NCI-H2029 (cell line): ENCODE measurements at regions not wholly inside any gene's neighbourhood (a gene's known extent, or its start where the extent isn't known, plus 50 kb on each side); places are given as distances from the start of the nearest gene placed in this dataset.
"Not testable (repeated sequence)": the region's sequence is repeated elsewhere in the genome, so short reads cannot be mapped to it uniquely, and the experiment has no call there.

Source experiments
- DNase-seq: peaks from one replicate; lab custom pipeline; 2025; lab: John Stamatoyannopoulos, UW

- DNase-seq, result not testable (repeated sequence)
Measured at GRCh38 chr3:6428276-6428675, 432.6 kb upstream of the GRM7 start.

- DNase-seq, result no peak
Measured at GRCh38 chr3:6435951-6436350, 425.0 kb upstream of the GRM7 start.

- no peak for DNase-seq
Measured at GRCh38 chr3:6437631-6438030, 423.3 kb upstream of the GRM7 start.

- DNase-seq, result no peak
Measured at GRCh38 chr3:6438031-6438430, 422.9 kb upstream of the GRM7 start.

- DNase-seq, result no peak
Measured at GRCh38 chr3:6439226-6439625, 421.7 kb upstream of the GRM7 start.

- DNase-seq, result no peak
Measured at GRCh38 chr3:6439824-6440223, 421.1 kb upstream of the GRM7 start.

GRCh38 chr3:6444888-6445658 lies 415.8 kb upstream of the GRM7 start:
- DNase-seq, result no peak

- DNase-seq, result no peak
Measured at GRCh38 chr3:6447166-6447801, 413.6 kb upstream of the GRM7 start.

GRCh38 chr3:6448011-6448410 lies 412.9 kb upstream of the GRM7 start:
- no peak for DNase-seq

GRCh38 chr3:6449099-6449498 lies 411.8 kb upstream of the GRM7 start:
- DNase-seq, result no peak

- no peak for DNase-seq
Measured at GRCh38 chr3:6452974-6453373, 407.9 kb upstream of the GRM7 start.

GRCh38 chr3:6455031-6455430 lies 405.9 kb upstream of the GRM7 start:
- no peak for DNase-seq

- DNase-seq, result no peak
Measured at GRCh38 chr3:6467186-6467585, 393.7 kb upstream of the GRM7 start.

- DNase-seq, result no peak
Measured at GRCh38 chr3:6468589-6468988, 392.3 kb upstream of the GRM7 start.

GRCh38 chr3:6471744-6472143 lies 389.2 kb upstream of the GRM7 start:
- no peak for DNase-seq

GRCh38 chr3:6490487-6491327 lies 370.2 kb upstream of the GRM7 start:
- not testable (repeated sequence) for DNase-seq

GRCh38 chr3:6491768-6492167 lies 369.1 kb upstream of the GRM7 start:
- DNase-seq, result no peak

- no peak for DNase-seq
Measured at GRCh38 chr3:6492306-6492705, 368.6 kb upstream of the GRM7 start.

GRCh38 chr3:6498944-6499343 lies 362.0 kb upstream of the GRM7 start:
- DNase-seq, result not testable (repeated sequence)

GRCh38 chr3:6504347-6504746 lies 356.6 kb upstream of the GRM7 start:
- DNase-seq, result no peak

- DNase-seq, result no peak
Measured at GRCh38 chr3:6504834-6505233, 356.1 kb upstream of the GRM7 start.

GRCh38 chr3:6508410-6508759 lies 352.5 kb upstream of the GRM7 start:
- no peak for DNase-seq

- DNase-seq, result no peak
Measured at GRCh38 chr3:6509576-6509975, 351.3 kb upstream of the GRM7 start.
